C4-2B (cell line): ENCODE measurements at regions not wholly inside any gene's neighbourhood (a gene's known extent, or its start where the extent isn't known, plus 50 kb on each side); places are given as distances from the start of the nearest gene placed in this dataset.

Experiments
- H3K27ac ChIP-seq: fragments of 450-650 bp; 2 replicates; pipeline ENCODE4 v1.5.1; 2017
- CTCF ChIP-seq: fragments of 450-650 bp; conservative IDR thresholded peaks from 2 replicates; pipeline ENCODE4 v1.5.1; 2017; ENCODE audit warnings: mild to moderate bottlenecking
- ZFX ChIP-seq: fragments of 450-650 bp; IDR thresholded peaks from 2 replicates; pipeline ENCODE4 v1.6.1; 2017

- TF ChIP-seq CTCF (no peak), ZFX (no peak)
- H3K27ac ChIP-seq = no peak overlapping the region
These were observed 314.3 kb downstream of the EPHA7 start for GRCh38 chr6:93105017-93105416.

- H3K27ac ChIP-seq = no peak overlapping the region
- TF ChIP-seq ZFX = no peak
These were observed 315.1 kb downstream of the EPHA7 start for GRCh38 chr6:93104195-93104817.

- TF ChIP-seq CTCF = no peak
- no peak for TF ChIP-seq ZFX
- no peak overlapping the region for H3K27ac ChIP-seq
These were observed 330.5 kb downstream of the EPHA7 start for GRCh38 chr6:93088621-93089501.

- no peak overlapping the region for H3K27ac ChIP-seq
These were observed 331.8 kb downstream of the EPHA7 start for GRCh38 chr6:93087606-93088005.

GRCh38 chr6:93086351-93086750, 333.0 kb downstream of the EPHA7 start:
- no peak for TF ChIP-seq ZFX
- TF ChIP-seq CTCF = no peak
- no peak overlapping the region for H3K27ac ChIP-seq

More at GRCh38 chr6:93087606-93088005, 331.8 kb downstream of the EPHA7 start:
- no peak for TF ChIP-seq ZFX

- no peak for TF ChIP-seq CTCF
- TF ChIP-seq ZFX = no peak
- no peak overlapping the region for H3K27ac ChIP-seq
These were observed 335.8 kb downstream of the EPHA7 start for GRCh38 chr6:93083337-93084230.

GRCh38 chr6:93081901-93082300, 337.5 kb downstream of the EPHA7 start:
- no peak overlapping the region for H3K27ac ChIP-seq
- no peak for TF ChIP-seq CTCF
- TF ChIP-seq ZFX = no peak

GRCh38 chr6:93079061-93079460, 340.3 kb downstream of the EPHA7 start:
- TF ChIP-seq ZFX (no peak), CTCF (no peak)
- H3K27ac ChIP-seq = no peak overlapping the region
